HCEC 1CT (cell line): ENCODE measurements at regions not wholly inside any gene's neighbourhood (a gene's known extent, or its start where the extent isn't known, plus 50 kb on each side); places are given as distances from the start of the nearest gene placed in this dataset.

Source experiments
- DNase-seq: peaks from one replicate; pipeline ENCODE4 v3.0.0-alpha.2; 2017

- no peak for DNase-seq
These were observed 49.8 kb downstream of the PLCE1 start for GRCh38 chr10:94043431-94043990.

- no peak for DNase-seq
These were observed 52.4 kb downstream of the PLCE1 start for GRCh38 chr10:94046098-94046497.

GRCh38 chr10:94047293-94047692 lies 53.6 kb downstream of the PLCE1 start:
- no peak for DNase-seq

- no peak for DNase-seq
These were observed 56.2 kb downstream of the PLCE1 start for GRCh38 chr10:94049911-94050310.

- DNase-seq: no peak
These were observed 58.5 kb downstream of the PLCE1 start for GRCh38 chr10:94052281-94052680.

GRCh38 chr10:94052866-94053791 lies 59.4 kb downstream of the PLCE1 start:
- DNase-seq: no peak

- no peak for DNase-seq
These were observed 65.6 kb downstream of the PLCE1 start for GRCh38 chr10:94059178-94059883.

GRCh38 chr10:94061026-94061425 lies 67.3 kb downstream of the PLCE1 start:
- DNase-seq: no peak

- DNase-seq: no peak
These were observed 68.9 kb downstream of the PLCE1 start for GRCh38 chr10:94062611-94063010.

GRCh38 chr10:94065362-94065761 lies 71.6 kb downstream of the PLCE1 start:
- DNase-seq: peak; percentile 64

GRCh38 chr10:94065787-94066186 lies 72.1 kb downstream of the PLCE1 start:
- DNase-seq: no peak

- peak; percentile 14 for DNase-seq
These were observed 72.7 kb downstream of the PLCE1 start for GRCh38 chr10:94066411-94066810.

GRCh38 chr10:94069884-94070283 lies 76.2 kb downstream of the PLCE1 start:
- DNase-seq: no peak

GRCh38 chr10:94074462-94074861 lies 80.7 kb downstream of the PLCE1 start:
- no peak for DNase-seq

- no peak for DNase-seq
These were observed 81.8 kb downstream of the PLCE1 start for GRCh38 chr10:94075506-94075905.

GRCh38 chr10:94076325-94076841 lies 82.7 kb downstream of the PLCE1 start:
- peak; percentile 51 for DNase-seq

GRCh38 chr10:94077042-94077441 lies 83.3 kb downstream of the PLCE1 start:
- DNase-seq: no peak

GRCh38 chr10:94080108-94080507 lies 86.4 kb downstream of the PLCE1 start:
- no peak for DNase-seq

- DNase-seq: no peak
These were observed 90.0 kb downstream of the PLCE1 start for GRCh38 chr10:94083662-94084265.

- no peak for DNase-seq
These were observed 90.6 kb downstream of the PLCE1 start for GRCh38 chr10:94084344-94084743.

- DNase-seq: no peak
These were observed 91.6 kb downstream of the PLCE1 start for GRCh38 chr10:94085288-94085687.

GRCh38 chr10:94085766-94086437 lies 92.2 kb downstream of the PLCE1 start:
- DNase-seq: no peak
